ENCODE measurements at regions not wholly inside any gene's neighbourhood (a gene's known extent, or its start where the extent isn't known, plus 50 kb on each side); places are given as distances from the start of the nearest gene placed in this dataset.

- TF ChIP-seq SIX5 (IDR thresholded peaks at IDR 0.05; ENCODE audit: low read depth, low read length), result no peak
These were observed 153.4 kb upstream of the LRFN2 start (continued) for GRCh38 chr6:40740518-40740917.
